Body of pancreas (tissue), 4 donors: ENCODE measurements at regions not wholly inside any gene's neighbourhood (a gene's known extent, or its start where the extent isn't known, plus 50 kb on each side); places are given as distances from the start of the nearest gene placed in this dataset.

Experiments
- ATAC-seq: fragments of 150-250 bp; one replicate; pipeline ENCODE4 v1.9.1; 2016
- DNase-seq, 4 donors: peaks; one replicate each; pipeline ENCODE4 v3.0.0-alpha.2; 2019
- H3K27ac ChIP-seq, 4 donors: fragments of 200-600 bp; sonication (generic); 1 replicate in 3 of 4; 2 replicates in 1 of 4; pipeline versions ENCODE4 v1.5.1 to v1.6.1; 2016 to 2019; ENCODE audit warnings: mild to moderate bottlenecking in 1 of 4, mixed read lengths in 1 of 4, moderate library complexity in 1 of 4
- H3K27me3 ChIP-seq, 2 donors: fragments of 200-600 bp; sonication (generic); one replicate each; pipeline ENCODE4 v1.6.0; 2016; ENCODE audit warnings: mild to moderate bottlenecking in 1 of 2
- H3K36me3 ChIP-seq, 2 donors: fragments of 200-600 bp; sonication (generic); replicated peaks in 1 of 2; 2 replicates each; pipeline ENCODE4 v1.5.1; 2016; ENCODE audit warnings: low read depth in 2 of 2; ENCODE audit not compliant: insufficient read depth in 1 of 2
- H3K4me1 ChIP-seq: fragments of 200-600 bp; sonication (generic); one replicate; pipeline ENCODE4 v1.6.0; 2016
- H3K4me3 ChIP-seq, 2 donors: fragments of 200-600 bp; sonication (generic); 1 replicate in 1 of 2; 2 replicates in 1 of 2; pipeline ENCODE4 v1.5.1; 2016 to 2019
- H3K9me3 ChIP-seq, 3 donors: fragments of 200-600 bp; sonication (generic); 1 replicate in 2 of 3; 2 replicates in 1 of 3; pipeline ENCODE4 v1.5.1; 2016
- POLR2A ChIP-seq, 3 donors: fragments of 450-650 bp; IDR thresholded peaks; one replicate each; pipeline ENCODE4 v1.6.1; 2016; ENCODE audit warnings: antibody characterized with exemption in 3 of 3, mild to moderate bottlenecking in 2 of 3
- WGBS, 2 donors: methylation state at CpG; one replicate each; pipeline ENCODE4 v1.1.5; 2017; 5-methylcytosine and 5-hydroxymethylcytosine counted together
- intact Hi-C: fragments of 100-400 bp; cut with DNase I; formaldehyde crosslinking; loops from one replicate; pipeline ENCODE4 v1.15.1; 2023
- TF ChIP-seq, protein P1 (sequence below), 7 experiments: fragments of 450-650 bp in 4 of 7; fragments of 200-600 bp in 3 of 7; sonication (generic) in 3 of 7; IDR thresholded peaks; one replicate each; pipeline ENCODE4 v1.5.1; 2016 to 2019; ENCODE audit warnings: antibody characterized with exemption in 7 of 7

DNA sequence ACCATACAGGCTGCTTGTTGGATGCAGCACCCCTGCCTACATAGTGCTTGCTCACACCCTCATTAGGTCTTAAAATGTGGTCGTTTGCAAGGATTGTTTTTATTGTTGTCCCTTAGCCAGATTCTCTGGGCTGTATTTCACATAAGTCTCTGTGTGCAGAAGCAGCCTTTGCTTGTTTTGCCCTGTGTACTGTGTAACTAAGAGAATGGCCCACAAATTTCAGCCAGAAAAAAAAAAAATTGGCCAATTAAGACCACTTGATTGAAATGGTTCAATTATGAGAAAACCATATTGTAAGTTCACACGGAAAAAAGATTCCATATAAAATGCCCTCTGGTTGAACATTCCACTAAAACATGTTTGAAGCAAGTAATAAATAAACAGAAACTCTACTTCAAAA is 377.1 kb upstream of the SOX11 start:
- 14 to 16% methylated on average over 2 of the region's 2 CpGs for WGBS, 2 donors

DNA sequence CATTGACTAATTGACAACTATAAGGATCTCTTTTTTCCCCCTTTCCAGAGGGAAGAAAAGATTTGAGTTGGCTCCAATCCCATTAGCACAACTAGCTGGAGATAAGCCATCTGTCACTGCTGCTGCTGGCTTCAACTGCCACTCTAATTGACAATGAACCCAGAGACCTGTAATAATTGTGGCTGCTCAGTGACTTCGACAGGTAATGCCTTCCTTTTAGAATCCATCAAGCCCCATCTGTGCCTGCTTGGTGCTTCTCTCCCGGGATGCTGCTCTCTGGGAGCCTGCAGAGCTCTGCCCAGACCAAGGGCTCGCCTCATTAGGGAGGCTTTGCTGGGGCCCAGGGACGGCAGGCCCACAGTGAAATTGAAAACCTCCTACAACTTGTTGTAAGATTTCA is 376.7 kb upstream of the SOX11 start:
- Histone ChIP-seq H3K9me3 (no peaks in the 10 kb centered on the region), H3K36me3 (no peaks in the 10 kb centered on the region), H3K4me1 (no peaks in the 10 kb centered on the region), H3K27ac (no peak overlapping the region), H3K27me3 (no peaks in the 10 kb centered on the region), H3K4me3 (no peak overlapping the region)
- no peak for TF ChIP-seq POLR2A (IDR thresholded peaks at IDR 0.05)
- TF ChIP-seq, protein P1, sequence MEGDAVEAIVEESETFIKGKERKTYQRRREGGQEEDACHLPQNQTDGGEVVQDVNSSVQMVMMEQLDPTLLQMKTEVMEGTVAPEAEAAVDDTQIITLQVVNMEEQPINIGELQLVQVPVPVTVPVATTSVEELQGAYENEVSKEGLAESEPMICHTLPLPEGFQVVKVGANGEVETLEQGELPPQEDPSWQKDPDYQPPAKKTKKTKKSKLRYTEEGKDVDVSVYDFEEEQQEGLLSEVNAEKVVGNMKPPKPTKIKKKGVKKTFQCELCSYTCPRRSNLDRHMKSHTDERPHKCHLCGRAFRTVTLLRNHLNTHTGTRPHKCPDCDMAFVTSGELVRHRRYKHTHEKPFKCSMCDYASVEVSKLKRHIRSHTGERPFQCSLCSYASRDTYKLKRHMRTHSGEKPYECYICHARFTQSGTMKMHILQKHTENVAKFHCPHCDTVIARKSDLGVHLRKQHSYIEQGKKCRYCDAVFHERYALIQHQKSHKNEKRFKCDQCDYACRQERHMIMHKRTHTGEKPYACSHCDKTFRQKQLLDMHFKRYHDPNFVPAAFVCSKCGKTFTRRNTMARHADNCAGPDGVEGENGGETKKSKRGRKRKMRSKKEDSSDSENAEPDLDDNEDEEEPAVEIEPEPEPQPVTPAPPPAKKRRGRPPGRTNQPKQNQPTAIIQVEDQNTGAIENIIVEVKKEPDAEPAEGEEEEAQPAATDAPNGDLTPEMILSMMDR (IDR thresholded peaks at IDR 0.05) = no peak
- no peak for DNase-seq
- intact Hi-C loops = no loop called here
- WGBS, 2 donors = 50 to 60% methylated on average over 4 of the region's 4 CpGs
- no peak for ATAC-seq

More for the DNA sequence above, 377.1 kb upstream of the SOX11 start:
- intact Hi-C loops = no loop called here
- no peak for DNase-seq
- Histone ChIP-seq H3K36me3 (no peaks in the 10 kb centered on the region), H3K27me3 (no peaks in the 10 kb centered on the region), H3K4me1 (no peaks in the 10 kb centered on the region), H3K4me3 (no peak overlapping the region), H3K27ac (no peak overlapping the region), H3K9me3 (no peaks in the 10 kb centered on the region)
- TF ChIP-seq POLR2A (IDR thresholded peaks at IDR 0.05) = no peak
- TF ChIP-seq, protein P1 (IDR thresholded peaks at IDR 0.05) = no peak
- ATAC-seq = no peak

DNA sequence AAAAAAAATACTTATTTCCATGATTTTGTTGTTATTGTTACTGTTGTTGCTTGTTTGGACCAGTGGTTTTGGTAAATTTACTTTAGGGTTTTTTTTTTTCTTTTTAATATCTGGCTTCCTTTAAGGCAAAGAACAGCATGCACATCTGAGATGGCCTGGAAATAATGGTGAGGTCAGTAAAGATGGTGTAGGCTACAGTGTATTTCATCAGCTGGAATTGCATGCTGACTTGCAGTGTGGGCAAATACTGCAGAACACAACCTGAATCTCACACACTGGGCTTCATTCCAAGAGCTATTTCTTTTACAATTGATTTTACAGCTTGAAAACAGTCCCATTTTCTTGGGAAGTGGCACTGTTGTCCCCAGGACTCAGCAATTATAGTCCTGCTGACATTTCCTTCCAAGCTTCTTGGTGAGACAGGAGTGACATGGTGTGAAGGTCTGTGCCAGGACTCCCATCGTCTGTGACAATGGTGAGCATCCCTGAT is 376.1 kb upstream of the SOX11 start:
- intact Hi-C loops = no loop called here
- Histone ChIP-seq H3K27me3 (no peaks in the 10 kb centered on the region), H3K4me1 (no peaks in the 10 kb centered on the region), H3K27ac (no peak overlapping the region), H3K9me3 (no peaks in the 10 kb centered on the region), H3K36me3 (no peaks in the 10 kb centered on the region), H3K4me3 (no peak overlapping the region)
- no peak for TF ChIP-seq POLR2A (IDR thresholded peaks at IDR 0.05)
- TF ChIP-seq, protein P1 (IDR thresholded peaks at IDR 0.05) = no peak
- no peak for DNase-seq
- 50 to 67% methylated on average over 1 of the region's 1 CpG for WGBS, 2 donors
- no peak for ATAC-seq

DNA sequence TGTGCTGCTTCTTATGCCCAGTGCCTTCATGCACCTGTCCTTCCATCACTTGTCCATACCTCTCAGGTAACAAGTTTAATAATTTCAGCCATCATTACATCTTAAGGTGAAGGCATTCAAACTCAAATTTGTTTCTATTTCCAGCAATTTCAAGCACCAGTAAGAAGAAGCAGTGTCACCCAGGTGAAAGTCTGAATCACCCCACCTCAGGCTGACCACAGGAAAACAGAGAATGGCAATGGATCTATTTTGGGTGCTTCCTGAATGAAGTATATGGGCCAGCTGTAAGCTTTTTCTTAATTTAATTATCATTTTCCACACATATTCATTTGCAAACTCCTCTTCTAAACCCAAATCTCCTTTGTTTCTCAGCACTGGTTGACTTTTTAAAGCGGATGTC is 372.7 kb upstream of the SOX11 start:
- no peak for ATAC-seq
- WGBS, 2 donors = 62 to 69% methylated on average over 1 of the region's 1 CpG

DNA sequence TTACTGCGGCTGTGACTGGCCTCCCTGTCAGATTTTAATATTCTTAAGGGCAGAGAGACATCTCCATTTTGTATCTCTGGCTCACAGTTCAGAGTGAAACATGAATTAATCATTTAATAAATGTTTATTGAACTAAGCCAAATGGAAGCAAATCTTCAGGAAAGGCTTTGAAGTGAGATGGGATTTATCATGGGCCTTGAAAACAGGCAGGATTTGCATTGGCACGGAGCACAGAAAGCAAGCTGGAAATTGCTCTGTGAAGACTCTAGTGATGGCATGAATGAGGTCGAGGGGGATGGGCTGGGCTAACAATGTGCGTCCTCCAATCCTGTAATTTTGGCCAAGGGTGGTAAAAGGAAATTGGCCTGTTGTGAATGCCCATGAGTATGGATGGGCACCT is 369.8 kb upstream of the SOX11 start:
- intact Hi-C loops = no loop called here
- Histone ChIP-seq H3K9me3 (no peaks in the 10 kb centered on the region), H3K4me1 (no peaks in the 10 kb centered on the region), H3K27me3 (no peaks in the 10 kb centered on the region), H3K27ac (no peak overlapping the region), H3K4me3 (no peak overlapping the region), H3K36me3 (no peaks in the 10 kb centered on the region)
- WGBS, 2 donors = 36 to 49% methylated on average over 4 of the region's 4 CpGs
- ATAC-seq (no peak), DNase-seq (no peak)
- TF ChIP-seq, protein P1 (IDR thresholded peaks at IDR 0.05) = no peak
- no peak for TF ChIP-seq POLR2A (IDR thresholded peaks at IDR 0.05)

More for the DNA sequence above, 372.7 kb upstream of the SOX11 start:
- no peaks in the 10 kb centered on the region for H3K4me1 ChIP-seq
- no peak overlapping the region for H3K27ac ChIP-seq
- DNase-seq = no peak
- H3K4me3 ChIP-seq = no peak overlapping the region
- TF ChIP-seq, protein P1 (IDR thresholded peaks at IDR 0.05) = no peak
- TF ChIP-seq POLR2A (IDR thresholded peaks at IDR 0.05) = no peak
- no peaks in the 10 kb centered on the region for H3K9me3 ChIP-seq
- intact Hi-C loops = no loop called here
- H3K27me3 ChIP-seq = no peaks in the 10 kb centered on the region
- H3K36me3 ChIP-seq = no peaks in the 10 kb centered on the region
